Peyer's patch (tissue), 4 donors: ENCODE measurements at regions not wholly inside any gene's neighbourhood (a gene's known extent, or its start where the extent isn't known, plus 50 kb on each side); places are given as distances from the start of the nearest gene placed in this dataset.

Source experiments
- CTCF ChIP-seq, 6 experiments: fragments of 450-650 bp in 4 of 6; fragments of 200-600 bp in 2 of 6; sonication (generic) in 1 of 6; IDR thresholded peaks; one replicate each; pipeline ENCODE4 v1.5.1; 2017 to 2019; ENCODE audit warnings: antibody characterized with exemption in 6 of 6, mild to moderate bottlenecking in 3 of 6, moderate library complexity in 1 of 6
- POLR2A ChIP-seq, 2 donors: fragments of 450-650 bp; IDR thresholded peaks; one replicate each; pipeline ENCODE4 v1.5.1; 2017; ENCODE audit warnings: antibody characterized with exemption in 2 of 2, mild to moderate bottlenecking in 2 of 2, moderate library complexity in 2 of 2

GRCh38 chrX:99663136-99663535 is 746.9 kb downstream of the PCDH19 start:
- no peak for TF ChIP-seq CTCF (IDR thresholded peaks at IDR 0.05)
- TF ChIP-seq POLR2A (IDR thresholded peaks at IDR 0.05), result no peak
